GM19463 (cell line): ENCODE measurements at regions not wholly inside any gene's neighbourhood (a gene's known extent, or its start where the extent isn't known, plus 50 kb on each side); places are given as distances from the start of the nearest gene placed in this dataset.

Source experiments
- ATAC-seq: cut with Tn5 transposase; IDR thresholded peaks from one replicate; pipeline ENCODE4 v1.9.1; 2021; ENCODE audit warnings: mild to moderate bottlenecking, moderate library complexity; ENCODE audit not compliant: unreplicated experiment

DNA sequence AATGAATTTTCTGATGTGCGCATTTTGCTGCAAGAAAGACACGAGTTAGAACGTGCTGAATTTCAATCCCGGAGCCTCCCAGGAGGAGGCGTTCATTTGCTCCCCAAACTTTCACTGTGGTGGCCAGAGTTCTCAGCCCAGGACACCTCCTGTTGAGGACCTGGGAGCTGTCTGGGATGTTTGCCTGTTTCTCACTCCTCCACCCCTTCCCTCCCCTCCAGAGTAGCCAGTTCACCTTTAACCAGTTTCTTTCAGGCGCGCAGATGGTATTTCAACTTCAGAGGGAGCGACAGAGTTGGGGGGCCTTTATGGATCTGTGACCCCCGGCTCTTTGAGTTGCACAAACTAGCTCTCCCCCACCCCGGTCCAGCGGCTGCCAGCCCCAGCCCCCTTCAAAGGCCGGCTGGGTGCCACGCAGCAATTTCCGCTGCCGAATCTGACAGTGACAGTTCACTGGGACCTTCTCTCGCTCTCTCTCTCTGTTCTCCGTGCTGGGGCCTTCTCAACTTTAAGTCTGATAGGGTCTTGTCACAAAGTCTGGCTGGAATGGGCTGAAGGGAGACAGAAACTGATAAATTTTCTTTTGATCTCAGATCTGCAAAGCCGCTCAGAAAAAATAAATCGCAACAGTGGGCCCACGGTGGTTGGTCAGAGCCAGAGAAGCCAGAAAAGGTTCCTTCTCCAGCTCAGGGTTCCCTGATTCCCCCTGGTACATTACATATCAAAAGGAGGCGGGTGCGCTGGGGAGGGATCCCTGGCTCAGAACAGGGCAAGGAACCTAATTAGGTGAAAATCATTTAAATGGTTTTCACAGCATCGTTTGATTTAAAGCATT, 100.0 kb upstream of the STX18 start:
- ATAC-seq: no peak

DNA sequence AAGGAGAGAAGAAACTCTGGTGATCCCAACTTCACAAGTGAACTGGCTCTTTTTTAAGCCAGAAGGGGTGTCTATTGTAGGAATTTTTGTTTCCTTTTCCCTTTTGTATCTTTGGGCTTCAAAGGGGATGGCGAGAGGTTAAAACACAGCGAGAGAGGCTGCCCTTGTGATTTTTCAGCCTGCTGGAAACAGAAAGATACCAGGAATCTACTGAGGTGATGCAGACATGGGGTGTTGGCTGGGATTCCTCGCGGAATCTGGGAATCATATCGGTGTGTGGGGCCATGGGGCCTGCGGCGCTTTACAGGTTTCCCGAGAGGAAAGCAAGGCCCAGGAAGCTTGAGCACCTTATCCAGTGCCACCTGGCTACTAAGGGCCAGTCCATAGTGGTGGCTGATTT, 99.4 kb upstream of the STX18 start:
- no peak for ATAC-seq

DNA sequence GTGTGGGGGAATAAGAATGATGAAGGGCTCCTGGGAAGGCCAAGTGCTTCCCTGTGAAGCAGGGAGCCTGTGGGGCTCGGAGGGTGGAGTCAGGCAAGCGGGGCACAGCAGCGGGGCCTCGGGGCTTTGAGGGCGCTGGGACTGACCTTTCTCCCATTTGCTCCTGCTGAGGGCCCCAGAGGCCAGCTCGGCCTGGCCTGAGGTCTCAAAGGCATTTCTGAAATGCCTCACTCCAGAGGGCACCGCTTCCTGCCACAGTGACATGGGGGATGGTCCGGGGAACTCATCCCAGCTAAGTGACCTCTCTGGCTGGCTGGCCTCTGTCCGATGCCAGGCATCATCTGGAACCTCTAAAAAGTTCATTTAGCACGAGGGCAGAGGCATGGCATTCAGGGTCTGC, 98.8 kb upstream of the STX18 start:
- ATAC-seq: no peak

DNA sequence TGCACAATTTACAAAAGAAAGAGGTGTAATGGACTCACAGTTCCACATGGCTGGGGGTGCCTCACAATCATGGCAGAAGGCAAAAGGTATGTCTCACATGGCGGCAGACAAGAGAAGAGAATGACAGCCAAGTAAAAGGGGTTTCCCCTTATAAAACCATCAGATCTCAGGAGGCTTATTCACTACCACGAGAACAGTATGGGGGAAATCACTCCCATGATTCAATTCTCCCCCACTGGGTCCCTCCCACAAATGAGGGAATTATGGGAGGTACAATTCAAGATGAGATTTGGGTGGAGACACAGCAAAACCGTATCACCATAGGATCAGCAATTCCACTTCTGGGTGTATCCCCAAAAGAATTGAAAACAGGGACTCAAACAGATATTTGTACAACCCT, 97.5 kb upstream of the STX18 start:
- no peak for ATAC-seq

DNA sequence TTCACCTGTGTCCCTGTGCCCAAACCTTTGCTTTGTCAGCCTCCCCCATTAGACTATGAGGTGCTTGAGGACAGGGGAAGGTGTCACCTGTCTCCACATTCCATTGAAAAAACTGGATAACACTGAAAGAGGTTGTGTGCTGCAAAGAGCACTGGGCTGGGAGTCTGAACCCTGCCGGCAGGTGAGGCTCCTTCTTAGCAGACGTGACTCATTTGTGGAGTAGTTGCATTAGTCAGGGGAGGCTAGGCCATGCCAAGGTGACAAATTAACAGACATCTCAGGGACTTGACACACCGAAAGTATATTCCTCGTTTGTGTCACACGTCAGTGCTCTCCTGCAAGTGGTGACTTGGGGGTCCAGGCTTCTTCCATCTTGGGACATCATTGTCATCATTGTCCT, 95.9 kb upstream of the STX18 start:
- peak; percentile 92 for ATAC-seq

DNA sequence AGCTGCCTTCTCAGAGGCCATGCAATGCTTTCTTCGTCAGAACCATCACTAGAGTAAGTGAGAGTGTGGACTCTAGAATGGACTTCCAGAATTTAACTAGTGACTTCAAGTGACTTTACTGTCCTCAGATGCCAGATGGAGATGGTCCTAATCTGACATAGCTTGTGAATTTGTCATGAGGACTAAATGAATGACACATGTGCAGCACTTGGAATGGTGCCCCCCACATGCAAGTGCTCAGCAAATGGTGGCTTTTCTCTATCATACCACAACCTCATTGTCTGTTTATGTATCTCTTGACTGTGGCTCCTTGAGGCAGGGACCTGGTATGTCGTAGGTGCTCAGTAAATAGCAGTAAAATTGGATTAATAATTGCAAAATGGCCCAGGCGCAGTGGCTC, 91.6 kb upstream of the STX18 start:
- no peak for ATAC-seq

DNA sequence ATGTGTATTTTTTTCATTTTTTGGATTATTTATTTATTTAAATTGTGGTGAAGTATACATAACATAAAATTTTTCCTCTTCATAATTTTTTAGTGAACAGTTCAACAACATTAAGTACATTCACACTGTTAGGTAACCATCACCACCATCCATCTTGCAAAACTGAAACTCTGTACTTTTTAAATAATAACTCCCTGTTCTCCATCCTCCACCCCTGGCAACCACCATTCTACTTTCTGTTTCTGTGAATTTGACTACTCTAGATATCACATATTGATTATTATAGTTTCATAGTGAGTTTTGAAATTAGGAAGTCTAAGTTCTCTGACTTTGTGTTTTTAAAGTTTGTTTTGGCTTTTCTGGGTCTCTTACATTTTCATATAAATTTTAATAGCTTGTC, 89.3 kb upstream of the STX18 start:
- ATAC-seq: peak; percentile 98

DNA sequence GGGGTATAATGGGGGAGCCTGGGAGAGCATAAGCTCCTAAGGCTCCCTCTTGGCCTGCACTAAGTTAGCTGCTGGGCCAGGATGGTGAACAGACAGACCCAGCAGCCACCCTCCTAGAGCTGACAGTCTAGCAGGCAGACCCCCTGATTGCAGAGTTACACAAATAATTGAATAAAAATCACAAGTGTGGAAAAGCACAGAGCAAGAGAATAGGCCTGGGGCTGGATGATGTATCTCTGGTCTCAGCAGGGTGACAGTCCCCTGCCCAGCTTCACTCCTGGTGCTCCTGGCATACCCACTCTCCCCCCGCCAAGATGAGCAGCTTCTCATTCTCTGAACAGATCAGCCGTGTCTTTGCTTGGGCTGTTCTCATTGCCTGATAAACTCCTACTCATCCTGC, 86.1 kb upstream of the STX18 start:
- ATAC-seq: no peak

DNA sequence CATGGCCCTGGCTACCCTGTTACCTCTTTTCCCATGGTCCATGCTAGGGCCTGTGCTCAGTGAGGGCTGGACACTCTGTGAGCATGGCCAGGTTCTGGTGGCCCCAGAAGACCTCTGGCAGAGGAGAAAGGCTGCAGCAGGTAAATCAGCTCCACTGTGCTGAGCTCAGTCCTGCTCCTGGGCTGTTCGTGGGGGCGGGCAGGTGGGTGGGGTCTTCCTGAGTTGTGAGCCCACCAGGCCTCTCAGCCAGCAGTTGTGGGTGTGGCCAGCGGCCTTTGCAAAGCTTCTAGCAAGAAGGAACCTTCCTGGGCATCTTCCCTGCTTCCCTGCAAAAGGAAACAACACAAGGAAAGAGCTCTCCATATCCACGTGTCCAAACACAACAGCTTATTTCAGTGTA, 85.3 kb upstream of the STX18 start:
- ATAC-seq: no peak

DNA sequence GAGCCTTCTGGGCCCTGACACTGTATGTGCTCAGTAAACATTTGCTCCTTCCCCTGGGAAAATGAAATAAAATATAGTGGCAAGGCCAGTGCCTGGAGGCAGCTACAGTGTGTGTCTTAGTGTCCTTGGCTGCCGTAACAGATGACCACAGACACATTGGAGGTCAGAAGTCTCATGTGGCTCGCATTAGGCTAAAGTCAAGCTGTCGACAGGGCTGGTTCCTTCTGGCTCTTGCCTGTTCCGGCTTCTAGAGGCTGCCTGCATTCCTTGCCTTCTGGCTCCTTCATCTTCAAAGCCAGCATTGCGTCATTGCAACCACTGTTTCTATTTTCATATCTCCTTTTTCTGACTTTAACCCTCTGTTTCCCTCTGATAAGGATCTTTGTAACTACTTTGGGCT, 83.6 kb upstream of the STX18 start:
- ATAC-seq: no peak

DNA sequence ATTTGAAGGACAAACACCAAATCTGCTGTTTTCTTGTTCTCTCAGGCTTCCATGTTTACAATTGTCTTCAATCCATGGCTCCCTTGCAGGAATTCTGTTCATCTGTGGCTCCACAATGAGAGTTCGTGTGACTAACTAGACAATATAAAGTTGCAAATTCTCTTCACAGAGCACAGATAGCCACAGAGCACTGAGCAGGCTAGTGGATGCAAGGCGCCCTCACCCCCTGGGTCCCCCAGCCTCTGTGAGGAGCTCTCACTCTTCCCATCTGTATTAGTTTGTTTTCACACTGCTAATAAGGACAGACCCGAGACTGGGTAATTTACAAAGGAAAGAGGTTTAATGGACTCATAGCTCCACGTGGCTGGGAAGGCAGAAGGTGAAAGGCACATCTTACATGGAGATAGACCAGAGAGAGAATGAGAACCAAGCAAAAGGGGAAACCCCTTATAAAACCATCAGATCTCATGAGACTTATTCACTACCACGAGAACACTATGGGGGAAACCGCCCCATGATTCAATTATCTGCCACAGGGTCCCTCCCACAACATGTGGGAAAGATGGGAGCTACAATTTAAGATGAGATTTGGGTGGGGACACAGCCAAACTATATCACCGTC, 82.5 kb upstream of the STX18 start:
- no peak for ATAC-seq

DNA sequence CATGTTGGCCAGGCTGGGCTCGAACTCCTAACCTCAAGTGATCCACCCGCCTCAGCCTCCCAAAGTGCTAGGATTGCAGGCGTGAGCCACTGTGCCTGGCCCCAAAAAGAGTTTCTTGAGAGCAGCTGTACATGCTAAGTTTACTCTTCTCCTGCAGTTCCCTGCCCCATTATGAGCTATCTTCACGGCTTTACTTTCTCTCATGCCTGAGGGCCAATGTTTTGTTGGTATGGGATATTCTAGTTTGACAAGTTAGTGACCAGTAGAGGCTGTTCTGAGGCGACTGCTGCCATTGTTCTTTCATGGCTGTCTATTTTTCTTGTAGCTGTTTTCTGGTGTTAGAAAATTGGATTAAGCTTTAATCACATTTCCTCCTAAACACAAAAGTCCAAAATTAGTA, 78.0 kb upstream of the STX18 start:
- ATAC-seq: no peak

DNA sequence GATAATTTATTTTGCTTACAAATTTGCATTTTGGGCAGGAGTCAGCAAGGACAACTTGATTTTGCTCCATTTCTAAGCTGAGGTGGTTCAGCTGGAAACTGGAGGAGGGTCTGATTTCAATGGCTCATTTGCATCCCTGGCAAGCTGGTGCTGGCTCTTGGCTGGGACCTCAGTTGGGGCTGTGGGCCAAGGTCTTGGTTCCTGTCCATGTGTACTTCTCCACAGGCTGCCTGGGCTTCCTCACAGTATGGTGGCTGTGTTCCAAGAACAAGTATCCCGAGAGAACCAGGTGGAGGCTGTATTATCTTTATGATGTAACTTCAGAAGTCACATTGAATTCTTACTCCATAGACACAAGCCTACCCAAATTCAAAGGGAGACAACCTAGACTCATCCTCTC, 77.0 kb upstream of the STX18 start:
- no peak for ATAC-seq

DNA sequence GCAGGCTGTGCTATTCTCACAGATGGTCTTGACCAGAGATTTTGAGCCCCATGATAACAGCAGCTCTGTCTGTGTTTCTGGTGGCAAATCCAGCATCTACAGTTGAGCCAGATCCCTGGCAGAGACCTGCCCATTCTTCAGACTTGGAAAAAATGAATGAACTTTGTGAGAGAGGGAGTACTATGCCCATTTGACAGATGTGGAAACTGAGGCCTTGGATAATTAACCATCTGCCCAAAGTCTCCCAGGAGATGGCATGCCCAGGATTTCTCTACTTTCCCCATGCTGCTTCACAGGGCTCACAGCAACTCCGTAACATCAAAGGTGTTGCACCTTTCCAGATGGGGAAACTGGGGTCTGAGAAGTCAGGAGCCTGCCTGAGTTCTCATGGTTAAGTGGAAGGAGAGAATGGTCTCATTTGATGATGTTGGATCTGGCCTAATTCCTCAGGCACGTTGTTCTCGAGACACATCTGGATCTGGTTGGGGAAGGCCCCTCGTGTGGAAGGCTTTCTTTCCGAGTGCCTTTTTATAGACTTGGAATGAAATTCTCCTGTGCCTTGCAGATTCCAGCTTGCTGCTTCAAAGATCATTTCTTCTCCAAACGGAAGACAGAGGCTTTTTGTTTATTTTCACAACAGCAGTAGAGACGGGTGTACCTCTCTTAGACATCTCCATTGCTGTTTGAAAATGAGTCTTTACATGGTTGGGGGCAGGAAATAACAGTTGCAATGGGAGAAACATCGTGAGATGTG, 73.3 kb upstream of the STX18 start:
- no peak for ATAC-seq

DNA sequence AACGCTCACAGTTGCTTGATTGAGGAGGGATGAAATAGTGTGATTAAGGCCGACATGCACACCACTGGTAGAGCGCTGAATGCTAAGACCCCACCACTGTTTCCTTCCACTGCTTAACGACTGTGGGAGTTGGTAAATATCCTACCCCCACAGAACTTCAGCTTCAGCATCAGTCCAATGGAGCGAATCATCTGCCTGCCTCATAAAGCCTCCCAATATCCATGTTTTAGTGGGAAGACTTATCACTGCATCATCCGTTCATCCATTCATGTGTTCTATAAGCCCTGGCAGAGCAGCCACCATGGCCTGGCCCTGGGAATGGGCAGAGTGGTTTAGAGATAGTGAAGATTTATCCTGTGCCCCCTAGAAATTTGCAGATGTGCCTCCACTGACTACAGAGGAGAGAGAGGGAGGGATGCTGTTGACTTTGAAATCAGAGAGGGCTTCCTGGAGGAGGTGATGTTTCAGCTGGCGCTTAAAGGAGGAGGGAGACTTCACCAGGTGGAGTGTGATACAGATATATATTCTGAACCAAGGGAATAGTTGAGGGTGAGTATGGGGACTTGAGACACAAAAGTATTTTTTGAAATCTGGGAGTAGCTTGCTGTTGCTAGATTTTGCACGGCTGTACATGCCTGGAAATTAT, 71.9 kb upstream of the STX18 start:
- ATAC-seq: no peak

DNA sequence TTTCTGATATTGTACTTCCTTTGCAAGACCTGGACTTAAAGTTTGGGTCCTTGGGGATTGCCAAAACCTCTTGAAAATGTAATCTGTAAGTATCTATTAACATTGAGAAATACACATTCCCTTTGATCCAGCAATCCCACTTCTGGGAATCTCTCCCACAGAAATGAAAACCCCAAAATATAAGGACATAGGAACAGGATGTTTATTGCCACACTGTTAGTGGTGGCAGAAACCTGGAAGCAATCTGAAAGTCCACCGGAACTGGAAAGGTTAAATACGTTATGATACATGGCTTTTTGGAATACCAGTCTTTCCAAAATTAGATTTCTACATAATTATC, 71.2 kb upstream of the STX18 start:
- no peak for ATAC-seq

DNA sequence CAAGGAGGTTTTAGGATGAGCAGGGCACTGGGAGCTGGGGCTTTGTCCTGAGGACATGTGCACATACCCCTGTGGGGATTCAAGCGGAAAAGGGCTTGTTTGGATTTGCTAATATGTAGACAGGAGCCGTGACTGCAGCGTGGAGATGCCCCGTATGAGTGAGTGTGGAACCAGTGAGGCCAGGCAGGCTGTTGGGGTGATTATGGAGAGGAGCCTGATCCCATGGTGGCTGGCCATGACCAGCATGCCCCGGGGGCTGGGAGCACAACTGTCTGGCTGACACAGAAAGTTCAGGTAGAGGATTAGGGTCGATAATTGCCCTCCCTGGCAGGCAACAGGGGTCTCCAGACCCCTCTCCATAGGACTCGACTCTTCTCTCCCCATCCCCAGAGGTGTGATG, 68.8 kb upstream of the STX18 start:
- ATAC-seq: no peak

DNA sequence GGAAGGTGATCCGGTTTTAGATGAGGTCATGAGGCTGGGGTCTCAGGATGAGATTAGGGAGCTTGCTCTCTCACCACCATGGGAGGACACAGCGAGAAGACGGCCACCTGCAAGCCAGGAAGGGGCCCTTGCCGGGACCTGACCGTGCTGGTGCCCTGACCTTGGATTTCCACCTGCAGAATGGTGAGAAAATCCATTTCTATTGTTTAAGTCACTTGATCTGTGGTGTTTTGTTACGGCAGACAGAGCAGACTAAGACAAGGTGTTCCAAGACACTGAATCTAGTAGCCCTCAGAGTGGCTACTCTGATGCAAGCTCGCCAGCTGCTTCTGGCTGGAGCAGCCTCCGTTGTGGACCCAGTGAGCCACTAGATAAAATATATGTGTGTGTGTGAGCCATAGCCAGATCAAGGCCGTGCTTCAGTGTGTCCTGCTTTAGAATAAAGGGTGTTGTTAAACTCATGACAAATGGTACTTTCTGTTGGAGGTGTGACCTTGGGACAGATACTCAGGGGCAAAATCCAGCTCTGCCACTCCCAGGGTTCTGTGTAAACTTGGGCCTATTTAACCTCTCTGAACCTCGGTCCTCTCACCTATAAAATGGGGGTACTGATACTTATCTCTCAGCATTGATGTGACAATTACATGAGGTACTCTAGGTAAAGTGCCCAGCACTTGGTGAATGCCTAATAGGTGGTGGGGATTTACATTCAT, 67.9 kb upstream of the STX18 start:
- ATAC-seq: no peak

DNA sequence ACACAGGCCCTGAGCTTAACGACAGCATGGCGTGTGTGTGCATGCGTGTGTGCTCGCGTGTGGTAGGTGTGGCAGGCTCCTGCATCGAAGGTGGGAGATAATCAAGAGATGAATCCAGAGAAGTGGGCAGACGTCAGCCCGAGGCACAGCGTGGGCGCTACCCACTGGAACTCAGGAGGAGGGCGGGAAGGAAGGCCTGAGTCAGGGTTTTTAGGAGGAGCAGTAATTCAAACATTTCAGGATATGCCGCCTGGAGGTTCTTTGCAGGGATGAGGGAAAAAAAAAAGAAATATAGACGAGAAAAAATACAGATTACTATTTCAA, 66.3 kb upstream of the STX18 start:
- no peak for ATAC-seq

DNA sequence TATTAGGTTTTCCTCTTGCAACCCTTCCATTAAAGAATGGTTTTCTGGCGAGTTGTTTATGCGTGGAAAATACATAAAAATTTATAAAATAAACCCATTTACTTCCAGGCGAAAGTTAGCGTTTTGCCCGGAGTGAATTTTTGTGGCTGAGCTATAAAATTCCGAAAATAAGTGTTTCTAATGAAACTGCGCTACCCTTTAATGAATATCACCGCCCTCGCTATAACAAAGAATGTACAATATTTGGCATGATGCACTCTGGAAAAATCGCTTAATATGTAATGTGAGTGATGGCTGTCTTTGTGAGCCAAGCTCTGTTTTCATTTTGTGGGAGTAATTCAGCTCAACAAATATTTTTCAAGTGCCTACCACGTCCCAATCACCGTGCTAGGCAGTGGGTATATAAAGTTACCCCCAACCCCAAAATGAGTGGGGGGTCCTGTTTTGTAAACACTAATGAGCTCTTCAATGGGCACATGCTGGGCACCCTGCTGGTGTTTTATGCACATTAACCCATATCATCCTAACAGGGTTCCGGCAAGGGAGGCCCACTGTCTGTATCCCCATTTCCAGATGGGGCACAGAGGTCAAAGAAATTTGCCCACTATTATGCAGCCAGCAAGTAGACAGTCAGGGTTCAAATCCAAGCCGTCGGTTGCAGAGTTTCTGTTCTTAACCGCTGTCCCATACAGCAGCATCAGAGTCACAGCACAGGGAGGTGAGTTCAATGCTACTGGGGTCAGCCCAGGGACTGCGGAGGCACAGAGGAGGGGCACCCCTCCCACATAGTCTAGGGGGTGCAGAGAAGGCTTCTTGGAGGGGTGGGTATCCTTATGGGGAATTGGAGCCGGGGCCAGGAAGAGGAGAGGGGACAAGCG, 65.7 kb upstream of the STX18 start:
- no peak for ATAC-seq
